Stimulated activated naive CD4-positive, alpha-beta T cell (primary cell): ENCODE measurements at regions not wholly inside any gene's neighbourhood (a gene's known extent, or its start where the extent isn't known, plus 50 kb on each side); places are given as distances from the start of the nearest gene placed in this dataset.
"Not testable (repeated sequence)": the region's sequence is repeated elsewhere in the genome, so short reads cannot be mapped to it uniquely, and the experiment has no call there.

Experiments
- DNase-seq, 6 experiments: peaks; one replicate each; lab custom pipeline; 2025; lab: John Stamatoyannopoulos, UW

DNA sequence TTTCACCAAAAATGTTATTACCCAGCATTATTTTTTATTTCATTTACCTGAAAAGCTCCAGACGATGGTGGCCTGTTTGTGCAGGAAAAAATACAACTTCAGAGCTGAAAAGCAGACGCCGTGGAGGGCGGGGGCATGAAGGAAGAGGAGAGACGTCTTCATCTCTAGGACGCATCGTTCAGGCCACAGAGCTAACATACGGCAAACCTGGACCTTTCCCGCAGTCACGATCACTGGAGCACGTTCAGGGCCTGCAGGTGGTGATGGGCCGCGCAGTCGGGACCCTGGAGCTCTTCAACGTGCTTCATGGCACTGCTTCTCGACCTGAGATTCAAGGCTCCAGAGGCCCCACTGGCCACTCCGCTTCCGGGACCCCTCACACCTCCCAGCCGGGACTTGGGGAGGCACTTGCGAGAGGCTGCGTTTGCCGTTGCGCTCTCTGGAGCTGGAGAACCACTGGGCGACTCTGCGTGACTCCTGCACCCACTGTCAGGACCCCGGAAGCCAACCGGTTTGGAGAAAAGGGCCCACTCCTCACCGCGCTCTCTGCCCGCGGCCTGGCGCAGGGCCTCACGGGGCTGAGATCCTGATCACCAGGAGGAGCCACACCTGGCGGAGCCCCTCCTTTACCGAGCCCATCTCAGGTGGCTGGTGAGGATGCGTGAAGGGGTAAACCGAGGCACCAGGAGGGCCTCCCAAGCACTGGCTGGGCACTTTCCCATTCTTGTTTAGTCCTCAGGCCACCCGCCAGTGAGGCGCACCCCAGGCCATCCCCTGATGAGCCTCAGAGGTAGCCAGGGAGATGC lies 164.4 kb upstream of the AFDN start:
- DNase-seq, result no peak

- no peak for DNase-seq
Measured at GRCh38 chr6:167662881-167663205, 163.9 kb upstream of the AFDN start.

- DNase-seq, result no peak
Measured at GRCh38 chr6:167663316-167663715, 163.4 kb upstream of the AFDN start.

GRCh38 chr6:167663784-167664443 lies 162.8 kb upstream of the AFDN start:
- DNase-seq, result no peak

DNA sequence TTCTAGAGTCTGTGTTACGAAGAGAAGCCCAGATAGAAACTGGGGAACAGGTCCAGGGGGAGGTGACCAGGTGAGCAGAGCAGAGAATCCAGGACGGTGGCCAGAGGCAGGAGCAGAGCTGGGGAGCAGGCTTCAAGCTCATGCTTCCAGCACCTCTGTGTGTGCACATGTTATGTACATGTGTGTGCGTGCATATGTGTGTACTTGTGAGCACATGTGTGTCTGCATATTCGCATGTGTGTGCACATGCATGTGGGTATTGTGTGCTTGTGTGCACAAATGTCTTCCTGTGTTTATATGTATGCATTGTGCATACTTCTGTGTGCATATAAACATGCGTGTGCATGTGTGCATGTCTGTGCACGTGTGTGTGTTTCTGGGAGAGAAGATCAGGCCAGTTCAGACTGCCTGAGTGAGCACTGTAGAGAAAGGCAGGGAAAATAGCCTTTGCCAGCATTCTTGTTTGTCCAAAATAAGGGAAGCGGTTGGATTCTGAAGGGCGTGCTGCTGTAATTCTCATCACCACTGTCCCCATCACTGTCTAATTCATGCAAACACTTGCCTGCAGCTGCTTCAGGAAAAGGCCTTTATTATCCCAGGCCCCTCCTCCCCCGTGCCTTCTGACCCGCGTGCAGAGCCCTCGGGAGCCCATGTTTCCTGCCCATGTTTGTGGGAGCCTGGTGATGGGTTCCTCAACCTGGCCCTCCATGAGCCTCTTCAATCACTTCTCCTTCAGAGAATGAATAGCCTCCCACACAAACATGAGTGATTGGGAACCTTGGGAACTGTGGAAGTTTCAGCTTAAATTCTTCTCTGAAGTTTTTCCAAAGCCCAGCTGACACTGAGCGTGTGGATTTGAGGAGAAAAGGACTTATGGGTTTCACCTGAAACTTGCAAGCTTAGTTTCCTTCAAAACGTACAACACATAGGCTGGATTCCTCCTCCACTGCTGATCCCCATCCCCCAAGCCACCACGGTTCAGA lies 161.7 kb upstream of the AFDN start:
- no peak for DNase-seq

GRCh38 chr6:167665698-167666330 lies 160.9 kb upstream of the AFDN start:
- no peak for DNase-seq

DNA sequence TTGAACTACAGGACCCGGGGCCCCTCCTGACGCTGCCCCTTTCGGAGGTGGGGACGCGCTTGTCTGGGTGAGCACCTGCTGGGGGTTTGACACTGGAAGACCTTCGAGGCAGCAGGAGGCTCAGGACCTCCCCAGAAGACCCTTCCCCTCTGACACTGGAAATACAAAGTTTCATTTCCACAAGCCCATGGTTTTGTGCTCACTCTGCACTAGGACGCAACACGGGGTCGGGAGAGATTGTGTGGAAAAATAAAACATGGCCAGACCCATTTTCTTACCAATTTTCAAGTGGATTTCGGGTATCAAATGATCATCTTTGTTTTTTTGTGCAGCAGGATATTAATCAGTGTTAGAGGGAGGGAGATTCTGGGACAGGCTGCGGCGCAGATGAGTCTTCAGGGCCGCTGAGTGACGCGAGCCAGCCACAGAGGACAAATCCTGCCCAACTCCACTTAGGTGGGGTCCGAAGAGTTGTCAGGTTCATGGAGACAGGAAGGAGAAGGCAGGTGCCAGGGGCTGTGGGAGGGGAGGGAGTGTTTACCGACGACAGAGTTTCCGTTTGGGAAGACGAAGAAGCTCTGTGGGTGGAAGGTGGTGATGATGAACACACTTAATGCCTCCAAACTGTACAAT lies 160.0 kb upstream of the AFDN start:
- no peak for DNase-seq

GRCh38 chr6:167667204-167668018 lies 159.3 kb upstream of the AFDN start:
- no peak for DNase-seq

DNA sequence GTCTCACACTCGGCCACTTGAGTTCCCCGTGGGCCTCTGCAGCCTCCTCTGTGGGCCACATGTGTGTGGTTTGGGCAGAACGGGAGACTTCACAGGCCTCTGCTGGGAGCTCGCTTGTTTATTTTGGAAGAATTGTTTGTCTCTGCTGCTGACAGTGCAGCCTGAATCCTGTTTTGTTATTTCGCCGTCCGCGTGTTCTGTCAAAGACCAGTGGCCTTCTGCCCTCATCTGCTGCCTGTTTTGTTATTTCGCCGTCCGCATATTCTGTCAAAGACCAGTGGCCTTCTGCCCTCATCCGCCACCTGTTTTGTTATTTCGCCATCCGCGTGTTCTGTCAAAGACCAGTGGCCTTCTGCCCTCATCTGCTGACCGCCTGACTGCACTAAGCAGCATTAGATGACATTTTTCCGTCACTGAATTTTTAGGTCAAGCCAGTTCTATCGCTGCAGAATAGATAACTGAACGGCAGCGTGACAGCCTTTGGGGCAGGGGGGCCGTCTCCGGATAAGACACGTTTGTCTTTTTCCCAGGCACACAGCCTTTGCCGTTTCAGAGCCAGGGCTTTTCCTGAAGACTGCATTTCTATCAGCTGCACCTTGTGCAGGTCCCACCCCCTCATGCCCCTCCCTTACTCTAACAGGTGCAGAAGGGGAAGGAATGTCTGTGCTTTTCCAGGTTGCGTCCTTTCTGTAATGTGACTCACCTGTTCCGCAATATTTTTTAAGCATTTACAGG lies 158.5 kb upstream of the AFDN start:
- DNase-seq, result no peak

- no peak for DNase-seq
Measured at GRCh38 chr6:167668754-167669552, 157.8 kb upstream of the AFDN start.

GRCh38 chr6:167669553-167669849 lies 157.2 kb upstream of the AFDN start:
- DNase-seq, result no peak

DNA sequence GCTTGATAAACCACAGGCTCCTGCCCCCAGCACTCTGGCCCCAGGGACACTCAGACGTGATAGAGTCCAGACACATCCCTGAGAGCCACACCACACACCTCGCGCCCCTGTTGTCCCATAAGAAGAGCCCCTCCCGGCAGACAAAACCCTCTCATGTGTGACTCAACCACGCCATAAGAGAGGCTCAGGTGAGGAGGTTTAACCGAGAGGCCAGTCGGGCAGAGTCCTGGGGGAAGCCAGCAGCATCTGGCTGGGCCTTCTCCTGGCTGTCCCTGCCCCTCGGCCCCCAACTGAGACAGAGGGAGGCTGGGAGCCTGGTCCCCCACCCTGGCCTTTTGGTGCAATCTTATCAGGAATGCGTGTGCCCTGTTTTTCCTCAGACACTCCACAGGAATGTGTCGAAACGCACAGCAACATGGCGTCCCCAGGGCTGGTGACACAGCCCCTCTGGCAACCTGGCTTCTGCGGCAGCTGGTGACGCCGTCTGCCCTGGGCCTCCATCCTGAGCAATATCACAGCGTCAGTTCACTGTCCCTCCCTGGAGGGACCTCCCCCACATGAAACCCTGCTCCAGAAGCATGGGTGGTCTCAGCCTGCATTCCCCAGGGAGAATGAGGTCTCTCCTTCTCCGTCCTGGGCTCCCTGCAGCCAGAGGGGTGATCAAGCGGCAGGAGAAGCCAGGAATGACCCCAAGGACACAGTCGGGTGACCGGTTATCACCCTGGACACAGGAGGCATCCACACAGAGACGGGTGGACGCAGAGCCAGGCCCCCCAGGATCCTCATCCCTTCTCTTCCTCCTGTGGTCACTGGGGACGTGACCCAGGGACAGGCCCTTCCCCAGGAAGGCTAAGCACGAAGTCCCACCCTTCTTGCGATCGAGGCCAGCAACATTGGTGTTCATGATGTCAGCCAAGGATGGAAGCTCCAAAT lies 156.6 kb upstream of the AFDN start:
- no peak for DNase-seq

DNA sequence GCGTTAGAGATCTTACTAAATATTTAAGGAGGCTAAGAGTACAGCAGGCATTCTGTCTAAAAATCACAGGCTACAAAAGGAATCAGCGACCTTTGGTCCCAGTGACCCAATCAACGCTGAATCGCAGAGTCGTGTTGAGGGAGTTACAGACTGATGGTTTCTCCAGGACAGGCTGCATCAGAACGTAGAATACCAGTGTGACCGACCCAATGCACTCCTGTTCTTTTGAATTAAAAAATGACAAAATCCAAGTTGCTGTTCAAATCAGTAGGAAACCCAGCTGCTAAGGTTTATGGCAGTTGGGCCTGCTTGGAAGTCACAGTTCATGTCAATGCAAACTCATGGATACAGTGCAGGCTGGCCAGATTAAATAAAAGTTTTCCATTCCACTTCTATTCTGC lies 155.8 kb upstream of the AFDN start:
- DNase-seq, result no peak

- DNase-seq, result not testable (repeated sequence)
Measured at GRCh38 chr6:167671379-167671976, 155.2 kb upstream of the AFDN start.

- DNase-seq, result no peak
Measured at GRCh38 chr6:167671977-167672687, 154.6 kb upstream of the AFDN start.

DNA sequence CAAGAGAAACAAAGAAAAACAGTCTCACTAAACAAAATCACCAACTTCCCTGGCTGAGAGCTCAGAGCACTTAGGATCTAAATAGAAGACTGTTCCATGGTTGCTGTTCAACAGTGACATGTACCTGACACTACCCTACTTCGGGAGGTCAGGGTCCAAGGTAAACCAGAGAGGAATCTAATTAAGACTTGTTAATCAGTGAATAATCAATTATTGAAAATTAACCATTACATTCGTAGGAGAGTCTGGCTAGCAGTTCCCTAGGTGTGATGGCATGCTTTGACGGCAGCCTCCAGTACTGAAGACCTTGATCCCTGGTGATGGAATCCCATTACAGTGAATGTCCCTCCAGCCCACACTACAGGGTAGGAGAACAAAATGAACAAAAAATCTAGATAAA lies 154.0 kb upstream of the AFDN start:
- no peak for DNase-seq

DNA sequence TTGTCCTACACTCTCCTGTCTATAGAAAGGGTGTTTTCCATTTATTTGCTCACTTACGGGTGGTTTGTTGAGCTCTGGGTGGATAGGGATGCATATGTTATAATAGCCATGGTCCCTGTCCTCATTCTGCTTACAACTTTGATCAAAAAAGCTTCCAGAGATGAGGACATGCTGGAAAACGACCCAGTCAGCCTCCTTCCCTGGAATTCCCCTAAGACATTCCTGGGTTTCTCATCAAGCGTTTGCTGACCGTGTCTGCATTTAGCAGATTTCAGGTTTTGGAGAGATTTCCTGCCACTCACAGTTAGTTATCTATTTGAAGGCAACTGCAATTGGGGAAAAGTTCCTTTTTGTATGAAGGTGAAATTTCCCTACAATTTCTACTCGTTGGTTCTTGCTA lies 152.8 kb upstream of the AFDN start:
- no peak for DNase-seq
